SK-N-SH (cell line): ENCODE measurements at regions not wholly inside any gene's neighbourhood (a gene's known extent, or its start where the extent isn't known, plus 50 kb on each side); places are given as distances from the start of the nearest gene placed in this dataset.

ENCODE experiments used
- CTCF ChIA-PET: fragments of 300-600, 350-600 bp; formaldehyde crosslinking; extraction: SDS; loops from one replicate; lab custom pipeline; 2021; lab: Yijun Ruan, JAX
- POLR2A ChIA-PET: fragments of 350-600 bp; sonication (Branson Sonifier 250); formaldehyde crosslinking; extraction: SDS; loops from one replicate; lab custom pipeline; 2020; ENCODE audit warnings: antibody characterized with exemption, inconsistent platforms; lab: Yijun Ruan, JAX
- DNase-seq: peaks from one replicate; pipeline ENCODE4 v3.0.0; 2012
- H2AFZ ChIP-seq: fragments of 200-600 bp; sonication (generic); 2 replicates; pipeline ENCODE4 v1.8.1; 2016; ENCODE audit warnings: antibody characterized with exemption, mild to moderate bottlenecking, low read depth
- H3F3A ChIP-seq: fragments of 200-600 bp; sonication (generic); replicated peaks from 2 replicates; pipeline ENCODE3; 2016; ENCODE audit warnings: antibody characterized with exemption, mild to moderate bottlenecking; ENCODE audit not compliant: insufficient read depth
- H3K27ac ChIP-seq, 2 experiments: fragments of 200-500 bp in 1 of 2; fragments of 200-600 bp in 1 of 2; sonication (Bioruptor generic) in 1 of 2; sonication (generic), shearing (Covaris generic) in 1 of 2; 2 replicates each; pipeline versions ENCODE4 v1.5.1 to v1.6.1; 2014 to 2016; ENCODE audit warnings: low read depth in 2 of 2, inconsistent platforms in 1 of 2, low read length in 1 of 2, mild to moderate bottlenecking in 1 of 2, mixed read lengths in 1 of 2
- H3K27me3 ChIP-seq: fragments of 200-600 bp; sonication (generic), shearing (Covaris generic); 2 replicates; pipeline ENCODE4 v1.6.1; 2016; ENCODE audit warnings: mixed run types; ENCODE audit not compliant: insufficient read depth
- H3K36me3 ChIP-seq, 2 experiments: fragments of 200-500 bp in 1 of 2; fragments of 200-600 bp in 1 of 2; sonication (Bioruptor generic) in 1 of 2; sonication (generic) in 1 of 2; replicated peaks in 1 of 2; 2 replicates each; pipeline versions ENCODE3 to v1.5.1; 2014 to 2016; ENCODE audit warnings: low read length in 1 of 2, mild to moderate bottlenecking in 1 of 2; ENCODE audit not compliant: insufficient read depth in 2 of 2, control insufficient read depth in 1 of 2
- H3K4me1 ChIP-seq, 2 experiments: fragments of 200-500 bp in 1 of 2; fragments of 200-600 bp in 1 of 2; sonication (Bioruptor generic) in 1 of 2; sonication (generic), shearing (Covaris generic) in 1 of 2; 2 replicates each; pipeline versions ENCODE4 v1.5.1 to v1.6.1; 2014 to 2016; ENCODE audit warnings: low read depth in 1 of 2, low read length in 1 of 2, mixed run types in 1 of 2; ENCODE audit not compliant: insufficient read depth in 2 of 2, control insufficient read depth in 1 of 2
- H3K4me2 ChIP-seq: fragments of 200-600 bp; sonication (generic), shearing (Covaris generic); 2 replicates; pipeline ENCODE4 v1.6.1; 2017; ENCODE audit warnings: mixed run types
- H3K4me3 ChIP-seq, 2 experiments: fragments of 200-500 bp in 1 of 2; fragments of 200-600 bp in 1 of 2; sonication (Bioruptor generic) in 1 of 2; sonication (generic), shearing (Covaris generic) in 1 of 2; 2 replicates each; pipeline versions ENCODE4 v1.5.1 to v1.8.1; 2014 to 2016; ENCODE audit warnings: low read depth in 2 of 2, inconsistent platforms in 1 of 2, low read length in 1 of 2, mild to moderate bottlenecking in 1 of 2, mixed read lengths in 1 of 2, moderate library complexity in 1 of 2
- H3K79me2 ChIP-seq: fragments of 200-600 bp; sonication (generic); 2 replicates; pipeline ENCODE4 v1.8.1; 2017; ENCODE audit warnings: mild to moderate bottlenecking; ENCODE audit not compliant: insufficient read depth
- H3K9ac ChIP-seq: fragments of 200-600 bp; sonication (generic); 2 replicates; pipeline ENCODE4 v1.6.1; 2017; ENCODE audit warnings: mixed run types
- H3K9me2 ChIP-seq: fragments of 200-600 bp; sonication (generic); 2 replicates; pipeline ENCODE4 v1.6.1; 2017; ENCODE audit warnings: mixed run types
- H3K9me3 ChIP-seq: fragments of 200-600 bp; sonication (generic); 2 replicates; pipeline ENCODE4 v1.6.1; 2017; ENCODE audit warnings: mixed run types, mild to moderate bottlenecking, moderate library complexity
- H4K20me1 ChIP-seq: fragments of 200-600 bp; sonication (generic); 2 replicates; pipeline ENCODE4 v1.6.1; 2017; ENCODE audit warnings: mild to moderate bottlenecking, mixed run types; ENCODE audit not compliant: insufficient read depth
- CTCF ChIP-seq: fragments of 200-600 bp; sonication (generic); IDR thresholded peaks from 2 replicates; pipeline ENCODE4 v1.6.1; 2017; ENCODE audit warnings: antibody characterized with exemption, mild to moderate bottlenecking, moderate library complexity
- EP300 ChIP-seq, 2 experiments: IDR thresholded peaks; 2 replicates each; pipeline versions ENCODE4 v1.4.0 to v1.6.1; 2012; ENCODE audit warnings: borderline replicate concordance in 1 of 2, low read depth in 1 of 2, low read length in 1 of 2
- FOSL2 ChIP-seq: IDR thresholded peaks from 2 replicates; pipeline ENCODE4 v1.4.0; 2012; ENCODE audit warnings: low read depth, mild to moderate bottlenecking, moderate library complexity, borderline replicate concordance
- JUND ChIP-seq: IDR thresholded peaks from 2 replicates; pipeline ENCODE4 v1.4.0; 2012
- PBX3 ChIP-seq: IDR thresholded peaks from 2 replicates; pipeline ENCODE4; 2012
- POLR2AphosphoS5 ChIP-seq: IDR thresholded peaks from 2 replicates; pipeline ENCODE4 v1.6.1; 2012; ENCODE audit warnings: low read depth, low read length
- REST ChIP-seq: IDR thresholded peaks from 2 replicates; pipeline ENCODE4 v1.6.1; 2012; ENCODE audit warnings: mild to moderate bottlenecking, low read depth, low read length, moderate library complexity
- RXRA ChIP-seq: IDR thresholded peaks from 2 replicates; pipeline ENCODE4 v1.4.0; 2012; ENCODE audit warnings: low read depth, mild to moderate bottlenecking, borderline replicate concordance
- TCF12 ChIP-seq: IDR thresholded peaks from 2 replicates; pipeline ENCODE4 v1.4.0; 2012
- TEAD4 ChIP-seq: IDR thresholded peaks from 2 replicates; pipeline ENCODE4 v1.4.0; 2012; ENCODE audit warnings: mild to moderate bottlenecking, borderline replicate concordance; ENCODE audit not compliant: insufficient read depth
- YY1 ChIP-seq: IDR thresholded peaks from 2 replicates; pipeline ENCODE4 v1.4.0; 2012; ENCODE audit warnings: low read depth, mild to moderate bottlenecking
- WGBS: methylation state at CpG from one replicate; pipeline ENCODE4 v1.1.6; 2017; ENCODE audit warnings: low lambda C conversion rate; 5-methylcytosine and 5-hydroxymethylcytosine counted together
- TF ChIP-seq, protein P1 (sequence below): IDR thresholded peaks from 2 replicates; pipeline ENCODE4 v1.4.0; 2012; ENCODE audit warnings: low read depth

GRCh38 chr2:200756618-200757321 is 54.9 kb upstream of the BZW1 start:
- CTCF ChIA-PET, result interaction anchor here (1.2 to 1.7 kb wide), 3 partner anchors 11 to 43 kb away, joined by 3 to 4 read pairs (median 4); no protein-coding TSS in a partner anchor
- TF ChIP-seq REST, result peak; percentile 37; the same call in 1 of the 2 replicates
- TF ChIP-seq, protein P1, sequence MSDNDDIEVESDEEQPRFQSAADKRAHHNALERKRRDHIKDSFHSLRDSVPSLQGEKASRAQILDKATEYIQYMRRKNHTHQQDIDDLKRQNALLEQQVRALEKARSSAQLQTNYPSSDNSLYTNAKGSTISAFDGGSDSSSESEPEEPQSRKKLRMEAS, result peak; percentile 74
- TF ChIP-seq EP300 (IDR thresholded peaks at IDR 0.05; ENCODE audit: borderline replicate concordance in 1 of 2, low read depth in 1 of 2, low read length in 1 of 2), result peak in 1 of 2 experiments; percentile 17; a peak in 1 of 4 replicates
- no peak for TF ChIP-seq TEAD4
- TF ChIP-seq PBX3, result peak; percentile 36; the same call in 1 of the 2 replicates
- no peak for TF ChIP-seq YY1
- peak; percentile 83 for TF ChIP-seq JUND
- no peak for TF ChIP-seq CTCF
- peak; percentile 69; the same call in 1 of the 2 replicates for TF ChIP-seq RXRA
- TF ChIP-seq FOSL2, result peak; percentile 90
- TF ChIP-seq POLR2AphosphoS5, result no peak
- TF ChIP-seq TCF12, result peak; percentile 76
- Histone ChIP-seq H3K4me2 (peak overlapping the region; percentile 31; the same call in 1 of the 2 replicates), H3K27ac (peak overlapping the region; percentile 36 to 64), H3K79me2 (no peaks in the 10 kb centered on the region), H3K4me1 (peaks cover 8 to 36% of the 10 kb centered on the region in 2 experiments), H2AFZ (peak overlapping the region; percentile 37), H3K9me2 (no peaks in the 10 kb centered on the region), H4K20me1 (no peaks in the 10 kb centered on the region), H3K9ac (no peak overlapping the region), H3K36me3 (no peaks in the 10 kb centered on the region), H3K27me3 (no peaks in the 10 kb centered on the region), H3F3A (peaks cover 23% of the 10 kb centered on the region), H3K9me3 (no peaks in the 10 kb centered on the region), H3K4me3 (no peak overlapping the region)
- POLR2A ChIA-PET, result no interaction called here
- no peak for DNase-seq
- WGBS, result 31% methylated on average over 4 of the region's 4 CpGs
